Neural cell (in vitro differentiated cells): ENCODE measurements at regions not wholly inside any gene's neighbourhood (a gene's known extent, or its start where the extent isn't known, plus 50 kb on each side); places are given as distances from the start of the nearest gene placed in this dataset.

Experiments
- EP300 ChIP-seq: fragments of 450-650 bp; conservative IDR thresholded peaks from 2 replicates; pipeline ENCODE4 v1.6.1; 2014; ENCODE audit warnings: antibody characterized with exemption, mild to moderate bottlenecking, moderate library complexity; ENCODE audit not compliant: poor library complexity, severe bottlenecking
- EZH2 ChIP-seq: fragments of 200-600, 300-800 bp; shearing (Covaris generic), sonication (generic); IDR thresholded peaks from 2 replicates; pipeline ENCODE4 v1.6.1; 2014; ENCODE audit warnings: antibody characterized with exemption, low read length, borderline replicate concordance, mild to moderate bottlenecking; ENCODE audit not compliant: insufficient read depth, poor library complexity, severe bottlenecking
- POLR2AphosphoS5 ChIP-seq: IDR thresholded peaks from 2 replicates; pipeline ENCODE4 v1.6.1; 2012
- SMC3 ChIP-seq: fragments of 450-650 bp; conservative IDR thresholded peaks from 2 replicates; pipeline ENCODE4 v1.6.1; 2014; ENCODE audit warnings: antibody characterized with exemption, mild to moderate bottlenecking, moderate library complexity; ENCODE audit not compliant: poor library complexity
- TF ChIP-seq, protein P1 (sequence below): fragments of 450-650 bp; IDR thresholded peaks from 2 replicates; pipeline ENCODE4 v1.5.1; 2014; ENCODE audit warnings: antibody characterized with exemption, mild to moderate bottlenecking, moderate library complexity; ENCODE audit not compliant: poor library complexity, severe bottlenecking
- TF ChIP-seq, protein P2 (sequence below): IDR thresholded peaks from 2 replicates; pipeline ENCODE4 v1.6.1; 2012; ENCODE audit warnings: borderline replicate concordance

DNA sequence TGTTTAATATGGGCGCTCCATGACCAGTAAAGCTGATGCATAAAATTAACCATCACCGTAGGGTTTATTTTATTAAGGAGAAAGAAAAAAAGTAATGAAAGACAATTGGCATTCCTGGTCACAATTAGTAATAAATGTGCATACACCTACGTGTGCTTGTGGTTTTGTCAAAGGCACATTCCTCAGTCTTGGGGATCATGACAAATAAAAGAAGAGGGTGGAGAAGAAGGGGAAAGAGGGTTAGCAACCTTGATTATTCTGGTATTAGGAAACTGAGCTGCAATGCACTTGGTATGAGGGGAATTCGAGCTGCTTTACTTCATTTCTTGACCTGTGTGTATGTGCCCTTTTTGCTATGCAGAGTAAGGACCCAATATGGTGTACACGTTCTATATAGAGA is 1798.3 kb upstream of the PCDH7 start:
- TF ChIP-seq, protein P1, sequence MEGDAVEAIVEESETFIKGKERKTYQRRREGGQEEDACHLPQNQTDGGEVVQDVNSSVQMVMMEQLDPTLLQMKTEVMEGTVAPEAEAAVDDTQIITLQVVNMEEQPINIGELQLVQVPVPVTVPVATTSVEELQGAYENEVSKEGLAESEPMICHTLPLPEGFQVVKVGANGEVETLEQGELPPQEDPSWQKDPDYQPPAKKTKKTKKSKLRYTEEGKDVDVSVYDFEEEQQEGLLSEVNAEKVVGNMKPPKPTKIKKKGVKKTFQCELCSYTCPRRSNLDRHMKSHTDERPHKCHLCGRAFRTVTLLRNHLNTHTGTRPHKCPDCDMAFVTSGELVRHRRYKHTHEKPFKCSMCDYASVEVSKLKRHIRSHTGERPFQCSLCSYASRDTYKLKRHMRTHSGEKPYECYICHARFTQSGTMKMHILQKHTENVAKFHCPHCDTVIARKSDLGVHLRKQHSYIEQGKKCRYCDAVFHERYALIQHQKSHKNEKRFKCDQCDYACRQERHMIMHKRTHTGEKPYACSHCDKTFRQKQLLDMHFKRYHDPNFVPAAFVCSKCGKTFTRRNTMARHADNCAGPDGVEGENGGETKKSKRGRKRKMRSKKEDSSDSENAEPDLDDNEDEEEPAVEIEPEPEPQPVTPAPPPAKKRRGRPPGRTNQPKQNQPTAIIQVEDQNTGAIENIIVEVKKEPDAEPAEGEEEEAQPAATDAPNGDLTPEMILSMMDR: no peak
- no peak for TF ChIP-seq POLR2AphosphoS5
- TF ChIP-seq, protein P2, sequence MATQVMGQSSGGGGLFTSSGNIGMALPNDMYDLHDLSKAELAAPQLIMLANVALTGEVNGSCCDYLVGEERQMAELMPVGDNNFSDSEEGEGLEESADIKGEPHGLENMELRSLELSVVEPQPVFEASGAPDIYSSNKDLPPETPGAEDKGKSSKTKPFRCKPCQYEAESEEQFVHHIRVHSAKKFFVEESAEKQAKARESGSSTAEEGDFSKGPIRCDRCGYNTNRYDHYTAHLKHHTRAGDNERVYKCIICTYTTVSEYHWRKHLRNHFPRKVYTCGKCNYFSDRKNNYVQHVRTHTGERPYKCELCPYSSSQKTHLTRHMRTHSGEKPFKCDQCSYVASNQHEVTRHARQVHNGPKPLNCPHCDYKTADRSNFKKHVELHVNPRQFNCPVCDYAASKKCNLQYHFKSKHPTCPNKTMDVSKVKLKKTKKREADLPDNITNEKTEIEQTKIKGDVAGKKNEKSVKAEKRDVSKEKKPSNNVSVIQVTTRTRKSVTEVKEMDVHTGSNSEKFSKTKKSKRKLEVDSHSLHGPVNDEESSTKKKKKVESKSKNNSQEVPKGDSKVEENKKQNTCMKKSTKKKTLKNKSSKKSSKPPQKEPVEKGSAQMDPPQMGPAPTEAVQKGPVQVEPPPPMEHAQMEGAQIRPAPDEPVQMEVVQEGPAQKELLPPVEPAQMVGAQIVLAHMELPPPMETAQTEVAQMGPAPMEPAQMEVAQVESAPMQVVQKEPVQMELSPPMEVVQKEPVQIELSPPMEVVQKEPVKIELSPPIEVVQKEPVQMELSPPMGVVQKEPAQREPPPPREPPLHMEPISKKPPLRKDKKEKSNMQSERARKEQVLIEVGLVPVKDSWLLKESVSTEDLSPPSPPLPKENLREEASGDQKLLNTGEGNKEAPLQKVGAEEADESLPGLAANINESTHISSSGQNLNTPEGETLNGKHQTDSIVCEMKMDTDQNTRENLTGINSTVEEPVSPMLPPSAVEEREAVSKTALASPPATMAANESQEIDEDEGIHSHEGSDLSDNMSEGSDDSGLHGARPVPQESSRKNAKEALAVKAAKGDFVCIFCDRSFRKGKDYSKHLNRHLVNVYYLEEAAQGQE: no peak
- TF ChIP-seq EP300: no peak
- TF ChIP-seq EZH2: no peak
- TF ChIP-seq SMC3: no peak
